Right ventricle myocardium superior (tissue), 1 donor: ENCODE measurements at regions not wholly inside any gene's neighbourhood (a gene's known extent, or its start where the extent isn't known, plus 50 kb on each side); places are given as distances from the start of the nearest gene placed in this dataset.
"Not testable (repeated sequence)": the region's sequence is repeated elsewhere in the genome, so short reads cannot be mapped to it uniquely, and the experiment has no call there.

Experiments used
- ATAC-seq: fragments of 200-7000 bp; cut with Tn5 transposase; one replicate; pipeline ENCODE4 v1.9.1; 2020; ENCODE audit warnings: mild to moderate bottlenecking; ENCODE audit not compliant: poor library complexity
- DNase-seq: peaks from one replicate; pipeline ENCODE4 v3.0.0-alpha.2; 2020
- intact Hi-C: fragments of 100-400 bp; cut with DNase I; formaldehyde crosslinking; loops from one replicate; pipeline ENCODE4 v1.11.2; 2022
- donor health status: DM: no; HTN: yes; CAD: no; lungs with severe emphysema.

- intact Hi-C loops, result no loop called here
- no peak for ATAC-seq
- DNase-seq, result no peak
These were observed 64.2 kb downstream of the DACT2 start for GRCh38 chr6:168255283-168255881.

DNA sequence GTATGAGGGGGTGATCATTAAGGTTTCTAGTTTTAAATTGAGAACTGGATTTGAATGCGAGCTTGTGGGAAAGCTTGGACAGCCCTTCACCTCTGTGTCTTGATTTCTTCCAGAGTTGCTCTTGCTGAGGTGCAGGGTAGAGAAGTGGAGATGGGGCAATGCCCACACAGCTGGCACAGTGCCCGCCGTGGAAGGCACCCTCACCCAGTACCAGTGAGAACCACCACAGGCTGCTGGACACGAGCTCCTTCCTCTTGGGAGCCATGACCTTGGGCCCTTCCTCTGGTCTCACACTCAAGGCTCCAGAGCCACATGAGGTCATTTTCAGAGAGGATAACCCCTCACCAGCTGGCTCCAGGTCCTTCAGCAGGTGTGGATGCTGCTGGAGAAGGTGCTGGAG, 67.3 kb downstream of the DACT2 start:
- ATAC-seq, result no peak
- intact Hi-C loops, result no loop called here
- DNase-seq, result no peak

GRCh38 chr6:168250250-168250649, 69.3 kb downstream of the DACT2 start:
- intact Hi-C loops, result no loop called here
- ATAC-seq, result no peak
- no peak for DNase-seq

DNA sequence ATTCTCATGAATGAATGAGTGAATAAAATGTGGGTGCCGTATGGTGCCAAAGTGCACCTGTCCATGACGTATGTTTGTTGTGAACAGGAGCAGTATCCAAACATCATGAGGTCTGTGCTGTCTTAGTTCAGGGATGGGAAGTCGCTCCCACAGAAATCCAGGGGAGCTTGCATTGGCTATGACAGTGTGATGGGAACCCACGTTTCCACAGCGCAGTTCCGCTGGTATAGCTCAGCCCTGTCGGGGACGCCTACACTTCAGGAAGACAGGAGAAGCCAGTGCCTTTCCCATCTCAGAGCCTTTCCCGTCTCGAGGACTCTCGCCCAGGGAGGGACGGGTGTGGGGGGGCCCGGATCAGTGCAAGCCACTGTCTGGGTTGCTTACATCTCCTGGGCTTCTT, 69.8 kb downstream of the DACT2 start:
- DNase-seq, result no peak
- intact Hi-C loops, result no loop called here

DNA sequence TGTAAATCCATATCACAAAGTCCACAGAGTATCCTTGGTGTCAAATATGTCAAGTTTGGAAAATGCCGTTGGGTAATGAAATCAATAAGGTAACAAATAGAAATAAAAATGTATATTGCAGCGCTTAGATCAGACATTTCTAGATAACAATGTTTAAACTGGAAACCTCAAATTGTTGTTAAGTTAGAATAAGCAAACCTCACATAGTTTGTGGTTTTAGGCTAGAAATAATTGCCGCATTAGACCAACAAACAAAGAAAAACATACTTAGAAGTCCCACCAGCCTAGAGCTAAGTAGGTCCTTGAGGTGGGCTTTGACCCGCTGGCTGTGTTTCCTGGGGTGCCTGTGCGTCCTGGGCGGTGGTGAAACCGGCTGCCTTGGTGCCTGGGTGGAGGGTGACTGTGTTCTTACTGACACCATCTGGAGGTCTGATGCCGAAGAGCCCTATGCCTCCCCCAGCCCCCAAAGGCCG, 71.4 kb downstream of the DACT2 start:
- intact Hi-C loops, result no loop called here
- DNase-seq, result no peak
- ATAC-seq, result no peak

More for the DNA sequence above, 69.8 kb downstream of the DACT2 start:
- no peak for ATAC-seq

DNA sequence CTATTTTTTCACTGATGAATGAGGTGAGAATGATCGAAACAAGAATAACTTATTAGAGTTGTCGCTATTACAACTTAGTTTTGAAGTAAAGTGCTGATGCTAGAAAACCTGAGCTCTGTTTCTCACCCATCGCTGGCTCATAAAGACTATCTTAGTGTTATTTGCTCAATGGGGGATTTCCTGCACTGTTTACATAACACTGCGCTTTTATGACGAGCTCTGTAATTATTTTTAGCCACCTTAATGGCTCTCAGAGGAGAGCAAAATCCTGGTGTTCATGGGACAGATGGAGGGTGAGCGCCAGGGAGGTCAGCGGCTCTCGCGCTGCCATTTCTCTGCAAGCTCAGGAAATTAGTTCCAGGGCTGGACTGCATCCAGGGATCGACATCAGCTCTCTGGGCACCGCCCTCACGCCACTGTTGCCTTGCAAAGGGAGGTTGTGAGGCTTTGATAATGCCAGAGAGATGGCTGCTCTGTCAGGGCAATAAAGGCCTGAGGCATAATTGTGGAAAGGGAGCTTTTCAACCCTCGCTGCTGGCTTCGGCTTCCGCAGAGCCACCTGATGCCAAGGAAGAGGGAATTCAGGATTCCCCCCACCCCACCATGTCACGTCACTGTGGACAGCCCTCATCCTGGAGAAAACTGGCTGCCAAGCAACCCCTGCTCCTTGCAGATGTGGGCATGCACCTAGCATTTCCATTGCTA, 72.0 kb downstream of the DACT2 start:
- intact Hi-C loops, result no loop called here
- no peak for ATAC-seq
- no peak for DNase-seq

DNA sequence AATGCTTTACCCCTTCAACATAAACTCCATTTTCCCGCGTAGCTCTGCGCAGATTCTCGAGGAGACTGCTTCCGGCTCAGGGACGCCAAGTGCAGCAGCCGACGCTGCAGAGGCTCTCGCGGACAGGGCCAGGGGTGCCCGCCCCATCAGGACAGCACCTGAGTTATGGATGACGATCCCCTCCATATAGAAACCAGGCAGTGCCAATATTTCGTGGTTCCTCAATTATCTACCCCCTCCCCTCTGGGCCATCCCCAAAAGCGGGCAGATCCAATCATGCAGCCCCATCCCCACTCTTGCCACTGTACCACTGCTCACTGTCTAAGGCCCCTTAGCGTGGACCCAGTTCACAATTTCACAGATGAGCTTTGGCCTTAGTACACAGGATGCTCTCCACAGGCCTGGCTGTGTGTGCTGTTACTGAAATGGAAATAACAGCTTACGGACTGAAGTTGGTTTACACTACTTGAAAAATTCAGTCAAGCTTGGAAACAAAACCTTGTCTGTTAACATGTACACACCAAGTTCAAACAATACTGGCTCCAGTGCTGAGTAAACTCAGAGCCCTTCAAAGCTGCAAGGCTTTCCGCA, 74.5 kb downstream of the DACT2 start:
- DNase-seq (no peak), ATAC-seq (no peak)
- intact Hi-C loops, result no loop called here

DNA sequence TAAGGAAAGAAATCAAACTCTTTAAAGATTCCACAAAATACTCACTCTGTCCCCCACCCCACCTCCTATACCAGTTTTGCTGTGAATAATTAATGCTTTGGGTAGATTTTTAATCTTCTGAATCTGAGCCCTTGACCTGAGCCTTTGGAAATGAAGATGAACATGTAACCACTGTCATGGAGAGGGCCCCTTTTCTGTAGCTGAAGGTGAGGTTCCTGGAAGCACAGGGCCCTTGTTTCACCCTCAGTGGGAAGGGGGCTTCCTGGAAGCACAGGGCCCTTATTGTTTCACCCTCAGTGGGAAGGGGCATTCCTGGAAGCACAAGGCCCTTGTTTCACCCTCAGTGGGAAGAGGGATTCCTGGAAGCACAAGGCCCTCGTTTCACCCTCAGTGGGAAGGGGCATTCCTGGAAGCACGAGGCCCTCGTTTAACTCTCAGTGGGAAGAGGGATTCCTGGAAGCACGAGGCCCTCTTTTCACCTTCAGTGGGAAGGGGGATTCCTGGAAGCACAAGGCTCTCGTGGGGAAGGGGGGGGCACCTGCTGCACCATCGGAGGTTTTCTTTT, 75.7 kb downstream of the DACT2 start:
- ATAC-seq (no peak), DNase-seq (no peak)
- intact Hi-C loops, result no loop called here

- intact Hi-C loops, result no loop called here
- no peak for DNase-seq
- no peak for ATAC-seq
These were observed 76.7 kb downstream of the DACT2 start for GRCh38 chr6:168242940-168243225.

DNA sequence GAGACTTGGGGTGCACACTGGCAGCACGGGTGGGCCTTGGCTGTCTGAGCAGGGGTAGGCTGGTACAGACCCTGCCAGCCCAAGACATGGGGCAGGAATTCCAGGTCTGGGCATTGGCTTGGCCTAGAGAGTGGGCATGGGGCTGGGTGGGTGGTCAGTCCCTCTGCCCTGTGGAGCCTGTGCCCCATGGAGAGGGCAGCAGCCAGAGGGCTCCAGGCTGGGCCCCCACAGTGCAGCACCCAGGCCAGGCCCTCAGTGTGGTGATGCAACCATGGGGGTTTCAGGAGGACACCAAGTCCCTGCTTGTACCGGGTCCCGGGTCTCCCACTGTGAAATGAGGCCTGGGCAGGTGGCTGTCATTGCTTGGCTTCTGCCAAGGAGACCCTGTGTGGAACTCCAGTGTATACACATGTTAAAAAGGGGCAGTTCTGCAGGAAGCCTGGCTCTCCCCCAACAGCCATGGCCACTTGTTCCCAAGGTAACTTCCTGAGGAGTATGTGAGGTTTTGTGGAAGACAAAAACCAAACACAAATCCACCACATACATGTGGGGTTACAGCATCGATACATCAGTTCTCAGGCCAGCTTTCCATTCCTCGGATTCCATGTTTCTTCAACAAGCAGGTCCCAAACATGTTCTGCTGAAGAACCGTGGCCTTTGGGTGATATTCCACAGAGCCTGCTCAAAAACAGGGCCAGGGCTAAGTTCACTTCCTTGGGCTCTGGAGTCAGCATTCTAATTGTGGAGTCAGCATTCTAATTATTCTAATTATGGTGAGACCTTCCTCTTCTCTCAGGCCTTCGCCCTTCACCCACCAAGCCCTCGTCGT, 77.3 kb downstream of the DACT2 start:
- no peak for DNase-seq
- no peak for ATAC-seq
- intact Hi-C loops, result no loop called here

DNA sequence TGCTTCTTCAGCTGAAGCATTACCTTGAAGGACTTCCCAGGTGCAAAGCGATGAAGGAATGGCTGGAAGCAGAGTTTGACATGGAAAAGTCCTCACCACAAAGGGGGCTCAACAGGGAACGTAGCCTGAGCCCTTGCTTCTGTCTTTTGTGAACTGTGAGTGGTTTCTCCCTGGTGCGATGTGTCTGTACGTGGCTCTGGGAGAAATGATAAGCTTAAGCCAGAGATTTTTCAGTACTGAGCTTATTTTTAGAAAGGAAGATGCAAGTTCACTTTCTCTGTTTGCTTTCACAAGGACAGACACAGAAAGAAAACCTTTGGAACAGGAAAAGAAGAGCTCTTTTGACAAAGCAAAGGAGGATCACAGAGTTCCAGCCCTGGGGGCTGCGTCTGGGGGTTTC, 79.4 kb downstream of the DACT2 start:
- intact Hi-C loops, result no loop called here
- no peak for DNase-seq
- ATAC-seq, result no peak

- ATAC-seq, result no peak
- no peak for DNase-seq
- intact Hi-C loops, result no loop called here
These were observed 80.4 kb downstream of the DACT2 start for GRCh38 chr6:168239044-168239773.

DNA sequence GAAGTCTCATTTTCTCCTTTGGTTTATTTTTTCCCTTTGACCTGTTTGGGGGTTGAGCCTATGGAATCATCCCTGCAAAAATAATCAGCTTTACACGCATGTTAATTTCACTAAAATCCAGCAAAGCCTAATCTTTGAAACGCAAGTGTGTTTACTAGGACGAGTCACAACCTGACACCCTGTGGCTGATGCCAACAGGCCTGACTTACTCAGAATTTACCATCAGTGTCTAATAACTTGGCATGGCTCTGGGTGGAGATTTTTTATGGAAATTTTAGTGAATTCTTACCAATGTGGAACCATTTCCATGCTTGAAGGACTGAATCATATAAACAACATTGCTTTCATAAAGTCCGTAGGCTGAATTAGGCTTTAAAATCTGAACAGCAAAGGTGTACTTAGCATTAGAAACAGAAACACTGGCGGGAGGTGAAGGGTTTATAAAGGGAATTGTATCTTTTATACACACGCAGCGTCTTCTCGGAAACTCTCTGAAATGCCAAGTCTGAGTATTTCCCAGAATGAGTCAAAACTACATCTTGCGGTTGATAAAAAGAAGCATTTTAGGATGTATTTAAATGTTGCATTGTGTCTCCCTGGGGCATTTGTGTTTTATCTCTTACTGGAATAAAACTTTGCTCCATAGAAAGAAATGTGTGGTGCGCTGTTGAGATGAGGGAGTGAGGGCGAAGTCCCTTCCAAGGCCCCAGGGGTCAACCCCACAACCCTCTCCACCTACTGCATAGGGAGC, 81.2 kb downstream of the DACT2 start:
- intact Hi-C loops, result no loop called here
- ATAC-seq (no peak), DNase-seq (no peak)

- DNase-seq, ATAC-seq, intact Hi-C loops: not testable (repeated sequence)
These were observed 85.7 kb downstream of the DACT2 start for GRCh38 chr6:168233875-168234213.

- DNase-seq, result no peak
- no peak for ATAC-seq
- intact Hi-C loops, result no loop called here
These were observed 86.3 kb downstream of the DACT2 start for GRCh38 chr6:168232989-168233874.

- DNase-seq, result no peak
- intact Hi-C loops, result no loop called here
These were observed 87.0 kb downstream of the DACT2 start for GRCh38 chr6:168232528-168232927.

DNA sequence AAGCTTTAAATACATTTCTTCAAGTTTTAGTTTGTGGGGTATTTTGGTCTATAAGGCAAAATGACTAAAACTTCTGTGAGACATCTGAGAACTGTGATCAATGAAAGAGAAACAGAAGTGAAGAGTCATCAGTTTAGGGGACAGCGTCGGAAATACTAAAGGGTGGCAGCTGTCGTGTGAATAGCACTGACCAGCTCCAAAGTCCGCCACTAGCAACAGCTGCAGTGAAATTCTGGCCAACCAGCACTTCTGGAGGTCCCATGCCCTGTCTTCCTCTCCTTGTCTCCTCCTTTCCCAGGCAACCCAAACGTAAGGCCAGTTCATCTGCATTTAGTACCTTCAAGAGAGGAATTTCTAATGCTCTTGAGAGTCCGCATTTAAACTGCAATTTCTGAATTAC, 87.5 kb downstream of the DACT2 start:
- no peak for ATAC-seq
- DNase-seq, result no peak
- intact Hi-C loops, result no loop called here

More at GRCh38 chr6:168232528-168232927, 87.0 kb downstream of the DACT2 start:
- ATAC-seq, result no peak
